Stomach (tissue), 4 donors: ENCODE measurements at regions not wholly inside any gene's neighbourhood (a gene's known extent, or its start where the extent isn't known, plus 50 kb on each side); places are given as distances from the start of the nearest gene placed in this dataset.

Experiments used
- CTCF ChIP-seq, 7 experiments: fragments of 450-650 bp in 4 of 7; fragments of 200-600 bp in 3 of 7; sonication (generic) in 3 of 7; IDR thresholded peaks; one replicate each; pipeline ENCODE4 v1.5.1; 2016 to 2019; ENCODE audit warnings: antibody characterized with exemption in 7 of 7, control low read depth in 2 of 7, mild to moderate bottlenecking in 1 of 7
- POLR2AphosphoS5 ChIP-seq, 3 donors: sonication (generic); formaldehyde crosslinking; IDR thresholded peaks; one replicate each; pipeline ENCODE4 v1.6.1; 2016; ENCODE audit warnings: antibody characterized with exemption in 3 of 3

GRCh38 chr16:17998550-17998949, 338.0 kb downstream of the NPIPA8 start:
- TF ChIP-seq CTCF (IDR thresholded peaks at IDR 0.05) (no peak), POLR2AphosphoS5 (IDR thresholded peaks at IDR 0.05) (no peak)
